ENCODE measurements at regions not wholly inside any gene's neighbourhood (a gene's known extent, or its start where the extent isn't known, plus 50 kb on each side); places are given as distances from the start of the nearest gene placed in this dataset.

DNA sequence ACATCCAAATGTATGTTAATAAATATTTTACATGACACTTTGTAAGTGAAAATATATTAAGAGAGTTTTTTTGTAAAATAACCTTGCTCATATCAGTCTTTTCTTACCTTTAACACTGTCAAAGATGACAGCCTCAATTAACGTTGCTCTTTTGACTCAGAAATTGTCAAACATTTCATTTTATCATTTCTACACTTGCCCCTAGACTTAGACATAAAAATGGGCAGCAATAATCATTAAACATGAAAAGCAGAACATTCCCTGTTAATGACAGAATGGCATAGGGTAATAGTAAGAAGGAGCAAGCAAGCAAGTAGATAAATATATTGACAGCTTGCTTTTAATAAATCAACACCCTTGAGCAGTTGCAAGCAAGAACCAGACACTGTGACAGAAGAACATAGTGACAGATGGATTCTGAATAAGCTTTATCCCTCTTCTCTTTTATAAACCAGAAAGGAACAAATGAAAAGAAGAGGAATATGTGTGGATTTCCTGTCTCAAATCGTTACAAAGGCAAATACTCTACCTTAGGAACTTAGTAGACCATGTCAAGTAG, 796.0 kb upstream of the CHD1 start:
- DNase-seq (ENCODE audit: low spot score): no peak

DNA sequence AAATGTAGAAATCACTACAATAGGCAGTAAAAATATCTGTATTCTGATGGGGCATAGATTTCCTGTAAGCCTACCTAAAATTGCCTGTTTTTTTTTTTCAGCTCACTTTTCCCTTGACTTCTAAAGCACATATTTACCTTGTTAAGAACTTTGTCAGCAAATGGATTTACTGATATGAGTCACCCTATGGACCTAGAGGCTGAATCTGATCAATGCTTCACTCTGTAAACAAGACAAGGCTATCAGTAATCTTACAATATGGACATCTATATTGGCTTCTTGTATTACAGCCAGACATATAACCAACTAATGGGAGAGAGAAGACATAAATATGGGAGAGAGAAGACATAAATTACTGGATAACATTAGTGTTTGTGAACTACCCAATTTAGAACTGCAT, 792.7 kb upstream of the CHD1 start:
- no peak for DNase-seq (ENCODE audit: low spot score)

DNA sequence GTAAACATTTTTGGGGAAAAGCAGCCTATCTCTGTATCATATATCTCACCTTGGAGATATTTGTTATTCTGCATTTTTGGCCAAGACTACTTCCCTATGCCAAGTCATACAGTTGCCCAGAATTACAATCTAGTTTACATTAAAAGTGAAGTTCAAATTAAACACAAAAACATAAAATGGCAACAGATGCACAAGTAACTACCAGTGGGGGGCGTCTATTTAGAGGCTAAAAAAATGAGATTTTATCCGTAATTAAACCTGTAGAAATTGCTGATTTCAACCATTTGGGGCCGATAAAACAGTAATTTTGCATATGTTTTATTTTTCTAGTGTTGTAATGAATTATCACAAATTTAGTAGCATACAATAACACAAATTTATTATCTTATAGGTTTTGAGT, 787.1 kb upstream of the CHD1 start:
- DNase-seq (ENCODE audit: low spot score): no peak

GRCh38 chr5:99706160-99706559, 777.4 kb upstream of the CHD1 start:
- DNase-seq (ENCODE audit: low spot score): no peak

GRCh38 chr5:99702565-99702964, 773.8 kb upstream of the CHD1 start:
- no peak for DNase-seq (ENCODE audit: low spot score)

DNA sequence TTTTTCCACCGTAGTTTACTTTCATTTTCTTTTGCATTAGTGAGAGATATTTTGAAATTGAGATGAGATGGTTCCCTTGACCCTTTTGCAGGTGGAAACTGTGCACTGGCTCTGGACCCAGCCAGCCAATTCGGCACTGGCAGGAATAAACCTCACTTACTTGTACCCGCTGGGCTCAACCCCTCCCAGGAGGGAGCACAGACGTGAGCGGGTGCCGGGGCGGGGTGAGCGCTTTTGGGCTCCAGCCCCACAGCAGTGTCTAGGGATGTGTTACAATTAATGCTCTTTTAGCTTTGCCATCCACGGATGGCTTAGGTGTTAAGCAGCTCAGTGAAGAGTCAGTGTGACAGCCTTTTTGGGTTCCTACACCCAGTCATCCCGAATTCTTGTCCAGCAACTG, 766.1 kb upstream of the CHD1 start:
- DNase-seq (ENCODE audit: low spot score): no peak

DNA sequence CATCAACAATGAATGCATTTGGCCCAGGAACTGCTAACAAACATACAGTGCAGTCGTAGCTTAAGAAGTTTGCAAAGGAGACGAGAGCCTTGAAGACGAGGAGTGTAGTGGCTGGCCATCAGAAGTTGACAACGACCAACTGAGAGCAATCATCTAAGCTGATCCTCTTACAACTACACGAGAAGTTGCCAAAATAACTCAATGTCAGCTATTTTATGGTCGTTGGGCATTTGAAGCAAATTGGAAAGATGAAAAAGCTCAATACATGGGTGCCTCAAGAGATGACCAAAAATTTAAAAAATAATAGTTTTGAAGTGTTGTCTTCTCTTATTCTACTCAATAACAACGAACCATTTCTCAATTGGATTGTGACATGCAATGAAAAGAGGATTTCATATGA, 757.7 kb upstream of the CHD1 start:
- no peak for DNase-seq (ENCODE audit: low spot score)

- DNase-seq (ENCODE audit: low spot score): no peak
Measured at GRCh38 chr5:99675974-99676373, 747.2 kb upstream of the CHD1 start.

GRCh38 chr5:99674101-99674500, 745.3 kb upstream of the CHD1 start:
- DNase-seq (ENCODE audit: low spot score): no peak

DNA sequence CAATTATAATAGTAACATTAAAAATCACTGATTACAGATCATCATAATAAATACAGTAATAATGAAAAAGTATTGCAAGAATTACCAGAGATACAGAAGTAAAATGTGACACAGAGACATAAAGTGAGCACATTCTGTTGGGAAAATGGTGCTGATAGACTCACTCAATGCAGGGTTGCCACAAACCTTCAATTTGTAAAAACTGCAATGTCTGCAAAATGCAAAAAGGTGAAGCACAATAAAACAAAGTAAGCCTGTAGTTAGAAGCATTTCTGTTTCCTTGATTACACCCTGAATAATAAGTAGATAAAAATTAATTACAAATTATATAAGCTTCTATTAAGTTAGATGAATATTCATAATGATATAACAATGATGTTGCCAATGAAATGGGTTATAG, 736.2 kb upstream of the CHD1 start:
- no peak for DNase-seq (ENCODE audit: low spot score)

DNA sequence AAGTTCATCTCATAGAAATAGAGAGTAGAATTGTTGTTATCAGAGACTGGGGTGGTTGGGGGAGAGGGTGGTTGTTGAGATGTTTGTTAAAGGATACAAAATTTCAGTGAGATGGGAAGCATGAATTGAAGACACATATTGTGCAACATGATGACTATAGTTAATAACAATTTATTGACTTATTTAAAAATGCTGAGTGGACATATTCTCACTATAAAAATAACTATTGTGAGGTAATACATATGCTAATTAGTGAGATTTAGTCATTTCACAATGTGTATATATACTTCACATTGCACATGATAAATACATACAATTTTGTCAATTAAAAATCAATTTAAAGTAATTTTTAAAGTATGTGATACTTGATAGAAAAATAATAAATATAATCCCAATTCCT, 722.5 kb upstream of the CHD1 start:
- DNase-seq (ENCODE audit: low spot score): no peak

DNA sequence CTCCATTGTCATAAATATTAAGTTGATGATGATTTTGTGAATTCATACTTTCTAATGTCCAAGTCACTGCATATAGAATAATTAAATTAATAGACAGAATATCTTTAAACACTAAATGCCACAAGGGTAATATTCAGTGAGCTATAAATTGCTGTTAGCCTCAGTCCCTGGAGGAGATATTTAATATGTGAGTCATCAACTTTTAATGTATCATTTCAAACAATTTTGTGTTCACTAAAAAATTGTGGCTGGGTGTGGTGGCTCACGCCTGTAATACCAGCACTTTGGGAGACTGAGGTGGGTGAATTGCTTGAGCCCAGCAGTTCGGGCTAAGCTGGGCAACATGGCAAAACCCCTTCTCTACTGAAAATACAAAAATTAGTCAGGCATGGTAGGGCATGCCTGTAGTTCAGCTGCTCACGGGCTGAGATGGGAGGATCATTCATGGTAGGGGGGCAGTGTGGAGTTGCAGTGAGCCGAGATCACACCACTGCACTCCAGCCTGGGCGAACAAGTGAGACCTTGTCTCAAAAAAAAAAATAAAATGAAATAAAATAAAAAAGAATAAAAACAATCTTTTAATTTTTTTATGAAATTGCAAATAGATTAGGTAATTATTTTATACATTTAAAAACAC, 717.3 kb upstream of the CHD1 start:
- DNase-seq (ENCODE audit: low spot score): no peak

DNA sequence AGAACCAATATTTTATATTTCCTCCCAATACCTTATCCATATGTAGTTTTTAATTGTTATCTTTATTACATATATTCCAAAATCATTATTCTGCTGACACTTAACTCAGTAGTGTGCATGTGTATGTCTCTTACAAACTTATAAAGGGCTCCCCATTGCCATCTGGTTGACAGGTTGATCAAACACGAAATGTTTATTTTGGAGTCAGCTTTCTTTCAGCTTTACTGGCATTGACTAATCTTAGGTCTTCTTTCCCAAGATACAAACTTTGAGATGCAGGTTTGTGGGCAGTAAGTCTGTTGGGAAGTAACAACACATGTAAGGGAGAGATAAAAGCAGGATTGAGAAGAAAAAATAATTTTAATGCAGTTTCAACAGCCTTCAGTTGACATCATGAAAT, 716.0 kb upstream of the CHD1 start:
- DNase-seq (ENCODE audit: low spot score): no peak

DNA sequence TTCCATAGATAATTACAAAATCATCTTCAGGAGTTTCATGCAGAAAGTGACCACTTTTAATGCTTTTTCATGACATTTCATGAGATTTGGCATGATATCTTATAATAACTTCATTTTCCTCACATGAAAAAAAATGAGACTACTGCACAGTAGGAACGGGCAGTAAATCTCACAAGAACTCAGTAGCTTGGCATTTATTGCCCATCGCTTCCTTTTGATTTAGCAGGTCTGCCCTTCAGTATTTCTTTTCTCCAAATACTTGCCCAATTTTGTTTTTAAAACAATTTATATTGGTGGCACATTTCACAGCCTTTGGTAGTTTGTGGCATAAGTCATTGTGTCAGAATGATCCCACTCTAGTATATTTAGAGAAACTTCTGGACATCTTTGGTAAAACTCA, 711.8 kb upstream of the CHD1 start:
- no peak for DNase-seq (ENCODE audit: low spot score)

- DNase-seq (ENCODE audit: low spot score): no peak
Measured at GRCh38 chr5:99639905-99640304, 711.1 kb upstream of the CHD1 start.

DNA sequence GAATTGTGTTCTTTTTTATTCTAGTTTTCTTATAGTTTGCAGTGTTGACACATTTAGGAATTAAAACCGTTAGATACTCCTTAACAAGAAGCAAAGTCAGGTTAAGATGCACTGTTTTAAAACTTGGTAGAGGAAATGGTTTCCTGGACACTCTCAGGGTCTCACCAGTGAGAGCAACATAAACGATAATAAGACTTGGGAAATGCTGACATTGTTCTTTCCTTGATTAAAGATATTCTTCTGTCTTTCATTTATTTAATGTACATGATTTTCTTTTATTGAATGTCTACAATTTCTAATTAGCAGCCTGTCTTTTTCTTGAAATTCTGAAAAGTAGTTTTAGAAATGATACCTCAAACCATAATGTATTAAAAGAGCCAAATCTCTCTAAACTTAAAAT, 707.9 kb upstream of the CHD1 start:
- DNase-seq (ENCODE audit: low spot score): no peak

DNA sequence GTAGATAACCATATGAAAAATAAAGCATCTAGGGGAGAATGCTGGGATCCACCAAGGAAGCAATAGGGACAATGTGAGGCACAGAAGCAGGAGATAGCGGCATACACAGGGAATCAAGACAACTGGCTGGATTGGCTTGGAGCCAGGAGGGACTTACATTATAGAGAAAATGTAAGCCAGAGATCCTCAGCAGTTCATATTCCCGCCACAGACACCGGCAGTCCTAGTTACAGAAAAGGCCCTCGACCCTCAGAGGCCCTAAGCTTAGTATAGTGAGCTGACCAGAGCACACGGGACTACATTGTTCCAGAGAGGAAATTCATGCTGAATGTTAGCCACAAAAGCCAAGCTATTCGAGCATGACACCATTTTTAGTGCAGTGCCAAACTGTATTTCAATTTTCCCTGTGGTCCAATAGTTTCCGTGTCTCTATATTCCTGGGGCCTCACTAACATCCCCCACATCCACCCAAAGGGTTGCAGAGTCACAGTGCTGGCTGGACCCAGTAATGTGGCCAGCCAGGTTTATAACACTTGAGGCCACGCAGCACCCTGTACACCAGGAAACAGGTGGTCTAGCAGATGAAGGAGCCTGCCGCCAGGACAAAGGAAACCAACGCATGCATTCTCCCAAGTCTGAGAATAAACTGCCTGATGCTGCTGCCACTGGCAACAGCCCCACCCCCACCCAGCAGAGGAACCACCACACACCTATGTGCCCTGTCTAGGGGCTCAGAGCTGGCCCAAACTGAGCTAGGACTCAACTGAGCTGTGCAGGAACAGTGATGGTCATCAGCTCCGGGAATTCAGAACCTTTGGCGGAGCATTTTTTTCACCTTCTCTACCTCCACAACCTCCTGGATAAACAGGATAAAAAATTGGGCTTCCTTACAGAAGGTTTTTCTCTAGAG, 693.2 kb upstream of the CHD1 start:
- DNase-seq (ENCODE audit: low spot score): no peak

GRCh38 chr5:99617335-99617734, 688.5 kb upstream of the CHD1 start:
- no peak for DNase-seq (ENCODE audit: low spot score)

DNA sequence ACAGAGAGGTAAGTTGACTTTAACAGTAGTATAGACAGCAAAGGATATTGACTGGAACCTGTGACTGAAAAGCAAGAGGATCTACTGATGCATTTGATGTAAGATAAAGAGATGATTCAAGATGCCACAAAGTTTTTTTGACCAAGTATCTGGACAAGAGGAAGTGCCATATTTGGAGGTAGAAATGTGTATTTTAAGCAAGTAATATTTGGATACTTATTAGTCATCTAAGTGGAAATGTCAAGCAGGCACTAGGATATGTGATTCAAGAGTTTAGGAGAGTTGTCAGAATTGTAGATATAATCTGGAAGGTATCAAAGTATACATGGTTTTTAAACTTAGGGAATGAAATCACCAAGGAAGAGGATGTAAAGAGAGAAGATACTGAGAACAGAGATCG, 686.1 kb upstream of the CHD1 start:
- DNase-seq (ENCODE audit: low spot score): peak; percentile 15

GRCh38 chr5:99607124-99607523, 678.3 kb upstream of the CHD1 start:
- DNase-seq (ENCODE audit: low spot score): no peak

- no peak for DNase-seq (ENCODE audit: low spot score)
Measured at GRCh38 chr5:99605904-99606303, 677.1 kb upstream of the CHD1 start.

DNA sequence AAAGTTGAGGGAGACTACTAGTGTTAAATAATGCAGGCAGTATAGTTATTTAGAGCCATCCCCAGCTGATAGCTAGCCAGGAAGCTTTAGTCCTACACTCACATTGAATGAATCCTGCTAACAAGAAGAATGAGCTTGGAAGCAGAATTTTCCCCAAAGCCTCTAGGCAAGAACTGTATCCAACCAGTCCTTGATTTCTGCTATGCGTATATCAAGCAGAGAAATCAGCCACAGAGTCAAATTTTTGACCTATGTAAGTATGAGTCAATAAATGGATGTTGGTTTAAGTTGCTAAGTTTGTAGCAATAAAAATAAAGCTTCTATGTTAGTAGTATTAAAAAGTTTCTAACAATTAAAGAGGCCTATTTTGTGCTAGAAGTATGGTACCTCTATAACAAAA, 672.1 kb upstream of the CHD1 start:
- DNase-seq (ENCODE audit: low spot score): no peak

GRCh38 chr5:99590806-99591205, 662.0 kb upstream of the CHD1 start:
- no peak for DNase-seq (ENCODE audit: low spot score)

- no peak for DNase-seq (ENCODE audit: low spot score)
Measured at GRCh38 chr5:99589424-99589823, 660.6 kb upstream of the CHD1 start.

All from RKO (cell line).